Limb (tissue), 2 donors: ENCODE measurements at regions not wholly inside any gene's neighbourhood (a gene's known extent, or its start where the extent isn't known, plus 50 kb on each side); places are given as distances from the start of the nearest gene placed in this dataset.

ENCODE experiments used
- DNase-seq, 2 donors: peaks; one replicate each; pipeline ENCODE4 v3.0.0-alpha.2; 2016; ENCODE audit errors: extremely low spot score in 2 of 2

- DNase-seq, result no peak
Observed at GRCh38 chr7:84684836-84685480, 490.4 kb upstream of the SEMA3A start.

DNA sequence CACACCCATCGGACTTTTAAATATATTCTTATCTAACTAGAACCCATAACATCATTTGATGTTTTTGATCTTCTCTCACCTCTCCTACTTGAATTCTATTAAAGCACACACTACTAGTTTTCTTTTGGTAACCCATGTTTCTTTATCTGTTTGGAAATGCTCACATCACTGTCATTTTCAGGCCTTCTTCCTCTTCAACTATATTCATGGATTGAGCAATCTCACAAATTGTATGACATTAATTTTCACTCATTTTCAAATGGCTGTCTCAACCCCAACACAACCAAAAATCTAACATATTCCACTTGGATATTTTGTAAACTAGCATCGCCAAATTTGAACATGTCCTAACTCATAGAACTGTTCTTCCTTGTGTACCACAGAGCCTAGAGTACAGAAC is 488.0 kb upstream of the SEMA3A start:
- DNase-seq, result no peak

DNA sequence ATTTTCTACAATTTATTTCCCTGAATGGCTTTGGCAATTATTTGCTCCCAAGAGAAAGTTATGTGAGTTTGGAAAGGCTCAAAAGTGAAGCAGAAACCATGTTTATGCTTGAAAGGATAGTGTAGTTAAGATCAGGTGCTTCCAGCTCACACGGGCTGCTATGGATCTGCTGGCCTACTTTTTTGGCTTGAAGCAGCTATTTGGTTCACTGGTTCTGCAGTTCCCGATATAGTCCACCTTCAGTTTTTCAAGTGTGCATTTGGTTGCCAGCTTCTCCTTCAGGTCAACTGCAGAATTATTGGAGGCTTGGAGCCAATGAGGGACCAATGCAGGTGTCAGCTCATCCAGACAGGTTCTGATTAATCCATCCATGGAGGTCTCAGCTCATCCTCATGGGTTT is 484.3 kb upstream of the SEMA3A start:
- DNase-seq, result no peak

GRCh38 chr7:84677117-84677732 is 482.6 kb upstream of the SEMA3A start:
- no peak for DNase-seq

DNA sequence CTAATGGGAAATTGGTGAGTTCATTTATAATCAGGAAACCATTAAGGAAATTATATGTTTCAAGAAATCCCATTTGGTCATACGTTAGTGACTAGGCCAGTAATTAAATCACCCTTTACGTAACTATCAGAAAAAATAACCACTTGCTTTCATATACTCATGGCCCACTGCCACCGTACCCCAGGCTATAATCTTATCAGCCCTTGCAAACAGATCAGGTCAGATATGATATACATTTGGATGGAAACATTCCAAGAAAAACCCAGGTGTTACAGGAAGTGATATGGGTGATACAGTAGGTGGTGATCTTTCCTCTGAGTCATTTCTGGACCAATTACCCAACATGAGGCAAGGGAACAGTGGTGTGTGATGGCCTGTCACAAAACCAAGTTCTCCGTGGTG is 481.0 kb upstream of the SEMA3A start:
- no peak for DNase-seq

DNA sequence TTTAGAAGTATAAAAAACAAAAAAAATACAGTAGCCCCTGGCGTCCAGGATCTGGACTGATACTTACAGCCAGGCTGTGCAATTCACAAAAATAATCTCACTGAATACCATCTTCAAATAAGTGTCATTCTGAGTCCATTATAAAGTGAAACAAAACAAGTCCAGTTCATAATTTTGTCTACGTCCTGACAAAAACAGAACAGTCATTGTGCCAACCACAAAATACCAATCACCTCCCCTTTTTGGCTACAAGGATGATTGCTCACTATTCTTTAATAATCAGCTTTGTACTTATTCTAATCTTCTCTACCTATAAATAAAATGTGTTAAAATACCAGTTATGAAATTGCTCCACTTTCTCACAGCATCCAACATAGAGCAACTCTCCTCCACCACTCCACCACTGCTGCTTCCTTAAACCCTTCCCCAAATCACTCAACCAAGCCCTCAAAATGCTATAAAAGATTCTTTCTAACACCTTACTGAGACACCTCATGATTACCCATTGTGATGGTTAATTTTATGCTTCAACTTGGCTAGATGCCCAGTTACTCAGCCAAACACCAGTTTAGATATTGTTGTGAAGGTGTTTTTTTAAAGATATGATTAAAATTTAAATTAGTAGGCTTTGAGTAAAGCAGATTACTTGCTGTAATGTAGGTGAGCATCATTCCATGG is 479.8 kb upstream of the SEMA3A start:
- DNase-seq, result no peak

DNA sequence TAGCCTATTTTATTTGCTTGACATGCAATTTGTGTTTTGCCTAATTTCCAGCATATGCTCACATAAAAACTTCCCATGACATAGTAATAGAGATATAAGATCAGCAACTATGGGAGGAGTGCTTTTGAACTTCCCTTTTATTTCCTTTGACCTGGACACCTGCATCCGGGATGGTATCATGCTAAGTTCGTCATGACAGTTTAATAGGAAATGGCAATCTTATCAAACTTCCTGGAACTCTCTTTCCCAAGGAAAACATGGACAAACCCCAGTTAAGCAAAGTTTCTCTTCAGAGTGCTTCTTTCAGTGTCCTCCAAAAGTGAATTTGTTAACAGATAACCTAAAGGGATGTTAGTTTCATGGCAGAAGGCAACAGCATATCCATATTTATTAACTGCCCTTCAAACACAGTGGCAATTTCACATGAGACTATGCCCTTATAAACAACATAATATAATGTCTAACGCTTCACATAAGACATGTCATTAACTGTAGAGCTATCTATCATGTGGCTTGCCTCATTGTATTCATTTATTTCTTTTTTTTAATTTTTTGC is 474.7 kb upstream of the SEMA3A start:
- DNase-seq, result no peak

GRCh38 chr7:84668116-84668515 is 473.5 kb upstream of the SEMA3A start:
- no peak for DNase-seq

GRCh38 chr7:84666651-84667050 is 472.1 kb upstream of the SEMA3A start:
- no peak for DNase-seq

DNA sequence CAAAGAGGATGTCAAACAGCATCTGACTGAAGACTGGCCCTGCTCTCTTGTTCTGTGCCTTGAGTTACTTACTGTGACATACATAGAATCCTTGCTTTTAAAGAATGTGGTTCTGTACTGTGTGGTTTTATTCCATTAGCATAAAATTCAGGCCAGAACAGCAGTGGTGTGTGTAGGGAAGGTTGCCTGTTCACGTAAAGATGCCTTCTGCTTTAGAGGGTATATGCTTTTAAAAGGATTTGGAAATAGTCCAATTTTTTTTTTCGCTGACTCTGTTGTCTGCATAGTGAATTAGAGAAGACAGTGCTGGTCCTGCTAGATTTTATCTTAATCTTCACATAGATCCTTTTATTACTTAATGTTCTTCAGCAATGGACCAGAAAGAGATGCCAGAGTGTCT is 470.8 kb upstream of the SEMA3A start:
- DNase-seq, result no peak

GRCh38 chr7:84664626-84665025 is 470.0 kb upstream of the SEMA3A start:
- no peak for DNase-seq

DNA sequence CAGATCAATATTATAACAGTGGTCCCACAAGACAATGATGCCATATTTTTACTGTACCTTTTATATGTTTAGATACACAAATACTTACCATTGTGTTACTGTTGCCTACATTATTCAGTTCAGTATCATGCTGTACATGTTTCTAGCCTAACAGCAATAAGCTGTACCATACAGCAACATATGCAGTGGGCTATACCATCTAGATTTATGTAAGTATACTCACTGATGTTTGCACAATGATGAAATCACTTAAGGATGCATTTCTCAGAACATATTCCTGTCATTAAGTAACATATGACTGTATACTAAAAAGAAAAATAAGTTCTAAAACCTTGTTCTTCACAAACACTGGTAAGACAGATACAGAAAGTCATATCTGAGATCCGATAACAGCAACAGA is 468.6 kb upstream of the SEMA3A start:
- DNase-seq, result no peak

GRCh38 chr7:84658286-84658685 is 463.7 kb upstream of the SEMA3A start:
- DNase-seq, result no peak

GRCh38 chr7:84654273-84654672 is 459.7 kb upstream of the SEMA3A start:
- DNase-seq, result no peak

- no peak for DNase-seq
Observed at GRCh38 chr7:84651876-84652275, 457.3 kb upstream of the SEMA3A start.

DNA sequence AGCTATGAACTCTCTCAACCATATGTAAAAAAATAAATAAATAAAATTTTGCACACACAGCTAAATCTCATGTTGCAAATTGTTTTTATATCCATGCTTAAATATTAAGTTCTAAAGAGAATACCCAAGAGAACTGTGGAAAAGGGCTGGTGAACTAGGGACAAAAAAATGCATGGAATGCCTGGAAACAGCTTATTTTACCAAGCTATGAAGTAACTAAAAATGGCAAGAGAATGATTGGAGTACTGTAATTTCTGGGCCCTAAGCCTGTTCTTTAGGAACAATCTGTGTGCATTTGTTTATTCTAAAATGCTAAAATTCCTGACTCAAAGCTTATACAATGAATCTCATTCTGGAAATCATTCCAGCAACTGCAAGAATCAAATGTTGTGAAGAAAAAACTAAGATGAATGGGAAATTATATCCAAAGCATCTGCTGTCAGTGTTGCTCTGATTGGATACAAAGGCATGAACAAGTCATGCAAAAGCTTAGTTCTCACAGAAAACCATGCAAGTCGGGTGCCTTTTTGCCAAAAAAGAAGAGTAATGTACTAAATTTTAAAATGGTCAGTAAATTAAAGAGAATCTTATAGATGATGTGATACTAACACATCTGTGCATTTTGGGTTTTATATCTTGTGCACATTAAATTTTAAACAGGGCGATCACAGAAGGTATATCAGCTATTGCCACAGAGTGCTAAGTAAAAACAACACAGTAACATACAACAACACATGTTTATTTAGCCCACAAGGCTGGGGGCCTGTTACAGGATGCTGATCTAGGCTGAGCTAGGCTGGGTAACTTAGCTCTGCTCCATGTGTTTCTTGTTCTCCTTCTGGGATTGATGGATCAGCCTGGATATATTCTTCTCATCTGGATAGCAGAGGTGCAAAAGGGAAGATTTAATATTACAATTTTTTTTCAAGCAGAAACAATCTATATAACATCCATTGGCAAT is 453.5 kb upstream of the SEMA3A start:
- peak in 1 of 2 donors; percentile 83 for DNase-seq

DNA sequence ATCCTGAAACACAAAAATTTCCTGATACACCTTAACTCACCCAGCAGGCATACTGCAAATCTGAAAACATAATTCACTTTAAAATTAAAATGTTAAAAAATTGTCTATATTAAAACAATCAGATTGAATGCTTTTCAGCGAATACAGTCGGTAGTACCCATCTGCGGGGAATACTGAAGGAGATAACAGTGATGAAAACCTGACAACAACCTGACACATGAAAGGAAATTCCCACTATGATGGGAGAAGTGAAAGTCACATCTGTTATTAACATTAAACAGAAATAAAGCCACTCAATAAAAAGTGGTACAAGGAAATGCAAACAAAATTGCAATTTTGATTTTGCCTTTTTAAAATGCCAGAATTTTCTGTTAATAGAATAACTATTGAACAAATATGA is 448.0 kb upstream of the SEMA3A start:
- DNase-seq, result no peak

GRCh38 chr7:84640637-84641036 is 446.0 kb upstream of the SEMA3A start:
- no peak for DNase-seq

GRCh38 chr7:84638339-84638697 is 443.7 kb upstream of the SEMA3A start:
- no peak for DNase-seq

DNA sequence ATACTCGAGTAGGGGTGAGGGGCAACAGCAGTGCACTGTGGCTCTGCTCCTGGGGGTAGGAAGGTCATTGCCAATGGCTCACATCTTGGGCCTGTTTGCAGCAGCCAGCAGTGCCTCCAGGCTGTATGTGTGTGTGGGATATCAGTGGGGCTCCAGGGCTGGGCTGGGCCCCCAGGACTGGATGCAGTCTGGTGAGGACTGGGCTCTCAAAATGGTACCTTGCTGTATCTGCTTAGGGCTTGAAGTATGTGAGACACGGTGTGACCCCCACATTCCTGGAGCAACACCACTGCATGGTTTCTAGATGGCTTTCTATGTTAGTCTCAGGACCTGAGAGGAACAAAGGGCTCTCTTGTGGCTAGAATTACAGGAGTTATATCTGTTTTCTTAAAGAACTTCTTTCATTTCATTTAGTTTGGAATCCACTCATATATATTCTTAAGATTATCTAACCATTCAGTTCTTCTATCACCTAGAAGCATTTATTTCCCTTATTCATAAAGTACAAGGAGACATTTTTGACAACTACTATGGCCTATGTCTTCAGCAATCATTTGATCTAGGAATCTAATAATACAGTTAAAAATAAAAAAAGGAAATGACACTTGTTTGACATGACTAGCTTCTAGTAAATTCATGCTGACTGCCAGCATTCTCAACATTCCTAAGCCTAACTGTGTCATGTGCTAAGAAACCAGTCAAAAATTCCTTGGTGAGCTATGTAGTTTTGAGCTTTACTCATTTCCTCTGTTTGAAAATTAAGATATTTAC is 443.2 kb upstream of the SEMA3A start:
- peak in 1 of 2 donors; percentile 63 for DNase-seq

GRCh38 chr7:84631913-84632312 is 437.3 kb upstream of the SEMA3A start:
- DNase-seq, result no peak
